Suppressor macrophage treated with lipopolysaccharide for 4 hours (primary cell): ENCODE measurements at regions not wholly inside any gene's neighbourhood (a gene's known extent, or its start where the extent isn't known, plus 50 kb on each side); places are given as distances from the start of the nearest gene placed in this dataset.

Experiments
- DNase-seq: peaks from one replicate; pipeline ENCODE4 v3.0.0-alpha.2; 2020

GRCh38 chr13:111911754-111912452, 155.0 kb upstream of the SOX1 start:
- DNase-seq, result no peak

GRCh38 chr13:111912453-111912866, 154.5 kb upstream of the SOX1 start:
- DNase-seq, result no peak

GRCh38 chr13:111912991-111913760, 153.8 kb upstream of the SOX1 start:
- no peak for DNase-seq

- DNase-seq, result no peak
These were observed 153.2 kb upstream of the SOX1 start for GRCh38 chr13:111913761-111914140.

- no peak for DNase-seq
These were observed 152.5 kb upstream of the SOX1 start for GRCh38 chr13:111914241-111915103.

GRCh38 chr13:111915104-111915551, 151.8 kb upstream of the SOX1 start:
- DNase-seq, result no peak

- no peak for DNase-seq
These were observed 150.7 kb upstream of the SOX1 start for GRCh38 chr13:111916201-111916600.

GRCh38 chr13:111917086-111917485, 149.9 kb upstream of the SOX1 start:
- no peak for DNase-seq

GRCh38 chr13:111917901-111918300, 149.0 kb upstream of the SOX1 start:
- DNase-seq, result no peak

- DNase-seq, result no peak
These were observed 147.7 kb upstream of the SOX1 start for GRCh38 chr13:111919286-111919685.

- no peak for DNase-seq
These were observed 147.1 kb upstream of the SOX1 start for GRCh38 chr13:111919849-111920248.

GRCh38 chr13:111920306-111920931, 146.5 kb upstream of the SOX1 start:
- DNase-seq, result no peak

GRCh38 chr13:111920932-111921705, 145.8 kb upstream of the SOX1 start:
- DNase-seq, result no peak

GRCh38 chr13:111922086-111922485, 144.9 kb upstream of the SOX1 start:
- DNase-seq, result no peak

GRCh38 chr13:111923439-111923838, 143.5 kb upstream of the SOX1 start:
- DNase-seq, result no peak

- no peak for DNase-seq
These were observed 142.8 kb upstream of the SOX1 start for GRCh38 chr13:111923991-111924677.

- no peak for DNase-seq
These were observed 142.3 kb upstream of the SOX1 start for GRCh38 chr13:111924678-111925075.

GRCh38 chr13:111925146-111925875, 141.6 kb upstream of the SOX1 start:
- DNase-seq, result no peak

GRCh38 chr13:111926501-111927180, 140.3 kb upstream of the SOX1 start:
- DNase-seq, result no peak

GRCh38 chr13:111927181-111927540, 139.8 kb upstream of the SOX1 start:
- no peak for DNase-seq
